ENCODE measurements at regions not wholly inside any gene's neighbourhood (a gene's known extent, or its start where the extent isn't known, plus 50 kb on each side); places are given as distances from the start of the nearest gene placed in this dataset.

- TF ChIP-seq POLR2AphosphoS5 (IDR thresholded peaks at IDR 0.05; ENCODE audit: low read depth, low read length) (no peak), POLR2A (IDR thresholded peaks at IDR 0.05; ENCODE audit: low read depth, low read length) (no peak), POU2F2 (IDR thresholded peaks at IDR 0.05; ENCODE audit: low read depth, low read length) (no peak), SPI1 (IDR thresholded peaks at IDR 0.05; ENCODE audit: low read depth, low read length) (no peak)
These were observed 75.8 kb upstream of the IMMP2L start for GRCh38 chr7:111638078-111638477.
